GM23338 (cell line): ENCODE measurements at regions not wholly inside any gene's neighbourhood (a gene's known extent, or its start where the extent isn't known, plus 50 kb on each side); places are given as distances from the start of the nearest gene placed in this dataset.

Experiments
- ATAC-seq: fragments of 200-7000 bp; cut with Tn5 transposase; 3 replicates; pipeline ENCODE4 v1.9.1; 2020
- DNase-seq: peaks from one replicate; pipeline ENCODE4 v3.0.0-alpha.2; 2015; ENCODE audit warnings: low spot score
- H2AFZ ChIP-seq: fragments of 200-600 bp; sonication (generic); 2 replicates; pipeline ENCODE4 v1.8.0; 2016; ENCODE audit warnings: antibody characterized with exemption, mild to moderate bottlenecking, moderate library complexity
- H3F3A ChIP-seq: fragments of 200-600 bp; sonication (generic); replicated peaks from 2 replicates; pipeline ENCODE4 v1.8.0; 2017; ENCODE audit warnings: antibody characterized with exemption, mixed run types, low read depth
- H3K27ac ChIP-seq: fragments of 200-600 bp; sonication (generic); 2 replicates; pipeline ENCODE4 v1.6.1; 2016; ENCODE audit warnings: low read depth
- H3K27me3 ChIP-seq: fragments of 200-600 bp; sonication (generic); 2 replicates; pipeline ENCODE4 v1.8.0; 2016; ENCODE audit warnings: mild to moderate bottlenecking, mixed run types, moderate library complexity; ENCODE audit not compliant: insufficient read depth
- H3K36me3 ChIP-seq: fragments of 200-600 bp; sonication (generic); 2 replicates; pipeline ENCODE4 v1.8.0; 2016; ENCODE audit warnings: mild to moderate bottlenecking; ENCODE audit not compliant: insufficient read depth
- H3K4me1 ChIP-seq: fragments of 200-600 bp; sonication (generic); 2 replicates; pipeline ENCODE4 v1.8.0; 2016; ENCODE audit warnings: mild to moderate bottlenecking, moderate library complexity; ENCODE audit not compliant: insufficient read depth
- H3K4me2 ChIP-seq: fragments of 200-600 bp; sonication (generic); 2 replicates; pipeline ENCODE4 v1.7.1; 2017; ENCODE audit warnings: mixed run types
- H3K4me3 ChIP-seq: fragments of 200-600 bp; sonication (generic); 2 replicates; pipeline ENCODE4 v1.6.1; 2016; ENCODE audit warnings: mixed run types
- H3K79me2 ChIP-seq: fragments of 200-600 bp; sonication (generic); replicated peaks from 2 replicates; pipeline ENCODE4 v1.8.0; 2017; ENCODE audit warnings: mild to moderate bottlenecking; ENCODE audit not compliant: insufficient read depth
- H3K9me2 ChIP-seq: fragments of 200-600 bp; sonication (generic); 2 replicates; pipeline ENCODE4 v1.8.0; 2017; ENCODE audit not compliant: insufficient read depth
- H4K20me1 ChIP-seq: fragments of 200-600 bp; sonication (generic); replicated peaks from 2 replicates; pipeline ENCODE4 v1.8.0; 2017; ENCODE audit warnings: mild to moderate bottlenecking; ENCODE audit not compliant: insufficient read depth
- H3K27ac Mint-ChIP-seq: 2 replicates; pipeline ENCODE4 v1.8.0; 2020; ENCODE audit warnings: inconsistent platforms, mild to moderate bottlenecking, moderate library complexity, mixed read lengths
- H3K27me3 Mint-ChIP-seq: 3 replicates; pipeline ENCODE4 v1.8.0; 2022; ENCODE audit warnings: low read depth, mild to moderate bottlenecking, moderate library complexity, mixed read lengths, inconsistent platforms; ENCODE audit not compliant: insufficient read depth, poor library complexity
- H3K36me3 Mint-ChIP-seq: 3 replicates; pipeline ENCODE4 v1.8.0; 2021; ENCODE audit warnings: low read depth, mild to moderate bottlenecking, inconsistent platforms, moderate library complexity, mixed read lengths
- H3K4me1 Mint-ChIP-seq: 3 replicates; pipeline ENCODE4 v1.8.0; 2020; ENCODE audit warnings: mild to moderate bottlenecking, inconsistent platforms, mixed read lengths
- H3K4me3 Mint-ChIP-seq: 3 replicates; pipeline ENCODE4 v1.8.0; 2021; ENCODE audit warnings: moderate library complexity, mild to moderate bottlenecking, inconsistent platforms, mixed read lengths
- H3K9me3 Mint-ChIP-seq: 3 replicates; pipeline ENCODE4 v1.8.0; 2020; ENCODE audit warnings: moderate library complexity, mild to moderate bottlenecking, inconsistent platforms, mixed read lengths
- CREB1 ChIP-seq: fragments of 250-450 bp; sonication (Bioruptor Pico); IDR thresholded peaks from 2 replicates; pipeline ENCODE4 v1.5.0; 2020; ENCODE audit warnings: low read depth, mild to moderate bottlenecking, moderate library complexity
- CTCF ChIP-seq, 2 experiments: fragments of 200-600 bp in 1 of 2; sonication (generic) in 1 of 2; conservative IDR thresholded peaks; 2 replicates each; pipeline versions ENCODE4 v1.5.1 to v1.6.1; 2016 to 2017; ENCODE audit warnings: antibody characterized with exemption in 2 of 2, low read depth in 2 of 2, mild to moderate bottlenecking in 2 of 2, moderate library complexity in 1 of 2
- ETS1 ChIP-seq: IDR thresholded peaks from 2 replicates; pipeline ENCODE4 v1.6.1; 2016; ENCODE audit warnings: antibody characterized with exemption
- EZH2 ChIP-seq: fragments of 200-600 bp; sonication (generic); IDR thresholded peaks from one replicate; pipeline ENCODE4 v1.8.0; 2017; ENCODE audit warnings: antibody characterized with exemption, mild to moderate bottlenecking, low read depth; ENCODE audit not compliant: unreplicated experiment
- EZH2phosphoT487 ChIP-seq: fragments of 200-600 bp; sonication (generic); IDR thresholded peaks from one replicate; pipeline ENCODE4 v1.8.1; 2018; ENCODE audit warnings: antibody characterized with exemption; ENCODE audit not compliant: unreplicated experiment
- JUNB ChIP-seq: IDR thresholded peaks from one replicate; pipeline ENCODE4 v1.6.1; 2016; ENCODE audit warnings: antibody characterized with exemption; ENCODE audit not compliant: unreplicated experiment
- NANOG ChIP-seq: IDR thresholded peaks from 2 replicates; pipeline ENCODE4 v1.6.1; 2016; ENCODE audit warnings: antibody characterized with exemption, borderline replicate concordance
- POLR2AphosphoS5 ChIP-seq: IDR thresholded peaks from 2 replicates; pipeline ENCODE4 v1.6.1; 2016; ENCODE audit warnings: antibody characterized with exemption, low read depth
- ZNF114 ChIP-seq: fragments of 250-450 bp; sonication (Bioruptor Pico); IDR thresholded peaks from 2 replicates; pipeline ENCODE4 v1.5.0; 2020; ENCODE audit warnings: mild to moderate bottlenecking, moderate library complexity
- ZNF331 ChIP-seq: fragments of 250-450 bp; sonication (Bioruptor Pico); IDR thresholded peaks from 2 replicates; pipeline ENCODE4 v1.5.0; 2020; ENCODE audit warnings: low read depth, mild to moderate bottlenecking, moderate library complexity
- ZNF462 ChIP-seq: fragments of 250-450 bp; sonication (Bioruptor Pico); IDR thresholded peaks from 2 replicates; pipeline ENCODE4 v1.5.0; 2020; ENCODE audit warnings: mild to moderate bottlenecking, moderate library complexity

GRCh38 chr16:35562471-35562870 lies 2103.1 kb downstream of the TP53TG3F start:
- Histone ChIP-seq H3K9me2 (no peaks in the 10 kb centered on the region), H3K36me3 (no peaks in the 10 kb centered on the region; the same call in 1 of the 2 replicates), H4K20me1 (no peaks in the 10 kb centered on the region), H3K79me2 (no peaks in the 10 kb centered on the region), H3K27me3 (no peaks in the 10 kb centered on the region), H3K4me1 (no peaks in the 10 kb centered on the region), H3F3A (no peaks in the 10 kb centered on the region), H3K4me2 (no peak overlapping the region), H3K27ac (no peak overlapping the region), H2AFZ (no peak overlapping the region), H3K4me3 (no peak overlapping the region)
- Mint-ChIP-seq H3K27me3 (no peaks in the 10 kb centered on the region), H3K36me3 (peaks cover 30% of the 10 kb centered on the region), H3K4me3 (no peak overlapping the region), H3K4me1 (no peaks in the 10 kb centered on the region), H3K9me3 (peaks cover 99% of the 10 kb centered on the region), H3K27ac (no peak overlapping the region)
- ATAC-seq: no peak
- no peak for TF ChIP-seq POLR2AphosphoS5
- no peak for TF ChIP-seq ZNF462 (CRISPR knock-in tag)
- TF ChIP-seq ZNF331 (CRISPR knock-in tag): no peak
- TF ChIP-seq CREB1 (CRISPR knock-in tag): no peak
- no peak for TF ChIP-seq ZNF114 (CRISPR knock-in tag)
- no peak for DNase-seq

- ATAC-seq (no peak), DNase-seq (no peak)
- Mint-ChIP-seq H3K4me1 (no peaks in the 10 kb centered on the region), H3K36me3 (peaks cover 35% of the 10 kb centered on the region), H3K27me3 (no peaks in the 10 kb centered on the region), H3K9me3 (peaks cover 99% of the 10 kb centered on the region), H3K4me3 (no peak overlapping the region), H3K27ac (no peak overlapping the region)
- H4K20me1 ChIP-seq: no peaks in the 10 kb centered on the region
- H2AFZ ChIP-seq: no peak overlapping the region
- no peaks in the 10 kb centered on the region for H3K27me3 ChIP-seq
- no peak overlapping the region for H3K4me2 ChIP-seq
- no peaks in the 10 kb centered on the region for H3K79me2 ChIP-seq
- H3K4me1 ChIP-seq: no peaks in the 10 kb centered on the region
- H3K9me2 ChIP-seq: no peaks in the 10 kb centered on the region
- no peak overlapping the region for H3K27ac ChIP-seq
- no peaks in the 10 kb centered on the region for H3F3A ChIP-seq
- no peak overlapping the region for H3K4me3 ChIP-seq
- no peaks in the 10 kb centered on the region for H3K36me3 ChIP-seq
- no peak for TF ChIP-seq EZH2phosphoT487
- no peak for TF ChIP-seq ETS1
- no peak for TF ChIP-seq POLR2AphosphoS5
- no peak for TF ChIP-seq NANOG
- no peak for TF ChIP-seq CTCF (conservative IDR thresholded peaks at IDR 0.05; ENCODE audit: low read depth in 2 of 2)
- TF ChIP-seq JUNB: no peak
- TF ChIP-seq ZNF331 (CRISPR knock-in tag): no peak
- TF ChIP-seq EZH2: no peak
Measured at GRCh38 chr16:35562919-35563318, 2103.5 kb downstream of the TP53TG3F start.
